ENCODE measurements at regions not wholly inside any gene's neighbourhood (a gene's known extent, or its start where the extent isn't known, plus 50 kb on each side); places are given as distances from the start of the nearest gene placed in this dataset.

GRCh38 chr18:66193394-66193793, 410.5 kb downstream of the CDH19 start:
- no peak for TF ChIP-seq POLR2A (IDR thresholded peaks at IDR 0.05; ENCODE audit: control extremely low read depth in 1 of 2, low read depth in 2 of 2, low read length in 2 of 2)
- TF ChIP-seq CTCF (IDR thresholded peaks at IDR 0.05; ENCODE audit: control extremely low read depth in 1 of 3, insufficient read depth in 1 of 3, low read depth in 1 of 3, low read length in 3 of 3), result no peak
- TF ChIP-seq GABPA (IDR thresholded peaks at IDR 0.05; ENCODE audit: borderline replicate concordance, insufficient read depth, low read length), result no peak
- no peak for TF ChIP-seq KDM1A (IDR thresholded peaks at IDR 0.05; ENCODE audit: borderline replicate concordance, low read length)
- TF ChIP-seq EGR1 (IDR thresholded peaks at IDR 0.05; ENCODE audit: borderline replicate concordance, low read depth, low read length), result no peak
- TF ChIP-seq YY1 (IDR thresholded peaks at IDR 0.05; ENCODE audit: low read depth, low read length), result no peak
- TF ChIP-seq SP2 (IDR thresholded peaks at IDR 0.05; ENCODE audit: low read length), result no peak
- TF ChIP-seq JUND (IDR thresholded peaks at IDR 0.05; ENCODE audit: low read length), result no peak
- no peak for TF ChIP-seq MAX (IDR thresholded peaks at IDR 0.05)
- TF ChIP-seq SP1 (IDR thresholded peaks at IDR 0.05; ENCODE audit: low read depth, low read length), result no peak
- no peak for TF ChIP-seq CREB1 (IDR thresholded peaks at IDR 0.05)
- no peak for TF ChIP-seq BRCA1 (IDR thresholded peaks at IDR 0.05; ENCODE audit: low read depth, low read length)
- no peak for TF ChIP-seq EZH2 (IDR thresholded peaks at IDR 0.05; ENCODE audit: low read depth, low read length, severe bottlenecking)
